ENCODE measurements at regions not wholly inside any gene's neighbourhood (a gene's known extent, or its start where the extent isn't known, plus 50 kb on each side); places are given as distances from the start of the nearest gene placed in this dataset.

- Histone ChIP-seq H2AK9ac (replicated peaks; ENCODE audit: low read depth, low read length, poor library complexity) (no peak overlapping the region), H3K79me1 (ENCODE audit: low read depth in 1 of 2, low read length in 2 of 2) (no peaks in the 10 kb centered on the region), H2AFZ (replicated peaks; ENCODE audit: low read length, poor library complexity) (no peak overlapping the region), H3K36me3 (ENCODE audit: control insufficient read depth, insufficient read depth, low read length) (no peaks in the 10 kb centered on the region), H4K5ac (ENCODE audit: low read depth, low read length) (no peak overlapping the region), H3K27ac (ENCODE audit: insufficient read depth, low read length) (no peak overlapping the region), H3K4me3 (ENCODE audit: insufficient read depth, low read depth, low read length) (no peak overlapping the region), H4K8ac (ENCODE audit: low read depth in 2 of 2, low read length in 2 of 2) (no peak overlapping the region), H2BK120ac (ENCODE audit: low read depth, low read length) (no peak overlapping the region), H4K20me1 (ENCODE audit: insufficient read depth, low read length) (no peaks in the 10 kb centered on the region), H3K56ac (ENCODE audit: extremely low read depth, insufficient read depth, low read length) (no peak overlapping the region), H3K4me2 (ENCODE audit: low read depth, low read length) (no peak overlapping the region), H3K18ac (ENCODE audit: low read depth, low read length) (no peak overlapping the region), H2AK5ac (ENCODE audit: low read depth, low read length) (no peak overlapping the region), H3K23ac (ENCODE audit: low read depth, low read length) (no peak overlapping the region), H2BK5ac (ENCODE audit: low read depth, low read length, poor library complexity, severe bottlenecking) (no peak overlapping the region), H2BK15ac (ENCODE audit: low read depth, low read length) (no peak overlapping the region), H3K9ac (ENCODE audit: low read depth, low read length) (no peak overlapping the region), H3K27me3 (ENCODE audit: control insufficient read depth, insufficient read depth, low read length) (no peaks in the 10 kb centered on the region), H4K91ac (ENCODE audit: insufficient read depth, low read depth, low read length) (no peak overlapping the region), H2BK20ac (ENCODE audit: low read depth, low read length) (no peak overlapping the region), H3K4me1 (ENCODE audit: control insufficient read depth, insufficient read depth, low read length) (no peaks in the 10 kb centered on the region), H3K14ac (replicated peaks; ENCODE audit: low read depth, low read length) (no peak overlapping the region), H3K9me1 (ENCODE audit: insufficient read depth, low read length) (no peaks in the 10 kb centered on the region), H3K4ac (ENCODE audit: low read depth, low read length) (no peak overlapping the region), H3K9me3 (ENCODE audit: control insufficient read depth, insufficient read depth, low read length) (no peaks in the 10 kb centered on the region)
- ChIA-PET POLR2A (ENCODE audit: unreplicated experiment) (no interaction called here), CTCF (interaction anchor here (0.6 kb wide), 1 partner anchor 264 kb away, joined by 3 read pairs; no protein-coding TSS in a partner anchor)
- in situ Hi-C loops (cut with MboI; ENCODE audit: low sequenced_read_pairs) (no loop called here), intact Hi-C loops (cut with micrococcal nuclease) (no loop called here), dilution Hi-C loops (cut with HindIII; ENCODE audit: low sequenced_read_pairs, unreplicated experiment) (no loop called here)
- WGBS, 2 experiments (ENCODE audit: extremely low coverage in 2 of 2, insufficient read length in 1 of 2), result no CpG with 5 or more reads among the region's 6 CpGs
- TF ChIP-seq CHD1 (IDR thresholded peaks at IDR 0.05; ENCODE audit: low read depth, low read length), result no peak
- no peak for TF ChIP-seq NFE2L2 (IDR thresholded peaks at IDR 0.05; ENCODE audit: low read depth, low read length)
- no peak for TF ChIP-seq POLR2A (IDR thresholded peaks at IDR 0.05; ENCODE audit: low read depth, low read length)
- TF ChIP-seq MAZ (IDR thresholded peaks at IDR 0.05; ENCODE audit: borderline replicate concordance, low read depth, low read length), result no peak
- no peak for TF ChIP-seq CTCF (conservative IDR thresholded peaks at IDR 0.05; ENCODE audit: low read depth, low read length)
- TF ChIP-seq MXI1 (IDR thresholded peaks at IDR 0.05; ENCODE audit: borderline replicate concordance, low read depth, low read length), result no peak
- TF ChIP-seq USF2 (IDR thresholded peaks at IDR 0.05; ENCODE audit: low read depth, low read length), result no peak
- no peak for TF ChIP-seq RAD21 (IDR thresholded peaks at IDR 0.05; ENCODE audit: low read length)
- TF ChIP-seq ELK1 (IDR thresholded peaks at IDR 0.05; ENCODE audit: borderline replicate concordance, low read depth, low read length), result no peak
- DNase-seq (no peak), ATAC-seq (ENCODE audit: low read depth) (no peak)
- BruUV-seq (replicated peaks), result no TSS peak
These were observed 660.0 kb downstream of the SORCS1 start for GRCh38 chr10:106504536-106504935.
